Neuronal stem cell (in vitro differentiated cells): ENCODE measurements at regions not wholly inside any gene's neighbourhood (a gene's known extent, or its start where the extent isn't known, plus 50 kb on each side); places are given as distances from the start of the nearest gene placed in this dataset.

Experiments used
- DNase-seq: peaks from one replicate; pipeline ENCODE4 v3.0.0-alpha.2; 2013; ENCODE audit warnings: low spot score
- H2AFZ ChIP-seq: one replicate; pipeline ENCODE4 v1.6.1; 2013; ENCODE audit warnings: mild to moderate bottlenecking, low read length, inconsistent platforms
- H2AK5ac ChIP-seq: 2 replicates; pipeline ENCODE4 v1.6.1; 2013; ENCODE audit warnings: low read depth, mild to moderate bottlenecking, inconsistent platforms, low read length, moderate library complexity, mixed read lengths
- H2BK120ac ChIP-seq: 2 replicates; pipeline ENCODE4 v1.6.1; 2013; ENCODE audit warnings: low read depth, mild to moderate bottlenecking, inconsistent platforms, low read length, moderate library complexity, mixed read lengths
- H2BK12ac ChIP-seq: one replicate; pipeline ENCODE4 v1.6.1; 2013; ENCODE audit warnings: low read length, inconsistent platforms
- H2BK15ac ChIP-seq: 2 replicates; pipeline ENCODE4 v1.6.1; 2013; ENCODE audit warnings: mild to moderate bottlenecking, low read length, inconsistent platforms, mixed read lengths
- H2BK5ac ChIP-seq: one replicate; pipeline ENCODE4 v1.6.1; 2013; ENCODE audit warnings: inconsistent platforms, mild to moderate bottlenecking, low read length, moderate library complexity
- H3K14ac ChIP-seq: one replicate; pipeline ENCODE4 v1.6.1; 2013; ENCODE audit warnings: low read length, inconsistent platforms
- H3K18ac ChIP-seq: 2 replicates; pipeline ENCODE4 v1.6.1; 2013; ENCODE audit warnings: low read length, inconsistent platforms
- H3K23ac ChIP-seq: 2 replicates; pipeline ENCODE4 v1.6.1; 2013; ENCODE audit warnings: low read depth, mild to moderate bottlenecking, mixed read lengths, low read length, inconsistent platforms; ENCODE audit not compliant: poor library complexity
- H3K27ac ChIP-seq: replicated peaks from 3 replicates; pipeline ENCODE4 v1.5.1; 2013; ENCODE audit warnings: low read length, inconsistent platforms
- H3K27me3 ChIP-seq, 3 experiments: 2 replicates each; pipeline ENCODE4 v1.6.1; 2013; ENCODE audit warnings: low read length in 3 of 3, mild to moderate bottlenecking in 2 of 3, inconsistent platforms in 1 of 3, low read depth in 1 of 3, mixed read lengths in 1 of 3, moderate library complexity in 1 of 3; ENCODE audit not compliant: control insufficient read depth in 3 of 3, insufficient read depth in 3 of 3
- H3K36me3 ChIP-seq, 2 donors: replicated peaks in 1 of 2; 2 replicates each; pipeline ENCODE4 v1.6.1; 2013; ENCODE audit warnings: low read length in 2 of 2; ENCODE audit not compliant: control insufficient read depth in 2 of 2, insufficient read depth in 2 of 2
- H3K4ac ChIP-seq: 2 replicates; pipeline ENCODE4 v1.6.1; 2013; ENCODE audit warnings: inconsistent platforms, mild to moderate bottlenecking, low read length, moderate library complexity
- H3K4me1 ChIP-seq, 2 donors: 1 replicate in 1 of 2; 2 replicates in 1 of 2; pipeline ENCODE4 v1.6.1; 2013; ENCODE audit warnings: low read length in 2 of 2, low read depth in 1 of 2; ENCODE audit not compliant: control insufficient read depth in 2 of 2, insufficient read depth in 1 of 2
- H3K4me2 ChIP-seq: one replicate; pipeline ENCODE4 v1.6.1; 2013; ENCODE audit warnings: mild to moderate bottlenecking, low read length, inconsistent platforms; ENCODE audit not compliant: insufficient read depth, poor library complexity, severe bottlenecking
- H3K4me3 ChIP-seq, 2 donors: 2 replicates each; pipeline ENCODE4 v1.5.1; 2013; ENCODE audit warnings: low read length in 2 of 2, mild to moderate bottlenecking in 2 of 2, inconsistent platforms in 1 of 2, moderate library complexity in 1 of 2
- H3K79me1 ChIP-seq: one replicate; pipeline ENCODE4 v1.6.1; 2013; ENCODE audit warnings: low read depth, mild to moderate bottlenecking, inconsistent platforms, low read length, moderate library complexity
- H3K9ac ChIP-seq: one replicate; pipeline ENCODE4 v1.6.1; 2013; ENCODE audit warnings: mild to moderate bottlenecking, low read depth, low read length, inconsistent platforms; ENCODE audit not compliant: poor library complexity
- H3K9me3 ChIP-seq, 2 donors: replicated peaks in 1 of 2; 2 replicates each; pipeline versions ENCODE3 to v1.6.1; 2013; ENCODE audit warnings: low read length in 2 of 2, mild to moderate bottlenecking in 2 of 2, inconsistent platforms in 1 of 2, low read depth in 1 of 2, mixed read lengths in 1 of 2, moderate library complexity in 1 of 2; ENCODE audit not compliant: control insufficient read depth in 2 of 2, insufficient read depth in 1 of 2
- H4K8ac ChIP-seq: one replicate; pipeline ENCODE4 v1.6.1; 2013; ENCODE audit warnings: low read depth, mild to moderate bottlenecking, inconsistent platforms, low read length, moderate library complexity
- H4K91ac ChIP-seq: one replicate; pipeline ENCODE4 v1.6.1; 2013; ENCODE audit warnings: low read length, low read depth, mild to moderate bottlenecking, inconsistent platforms; ENCODE audit not compliant: poor library complexity
- WGBS, 2 donors: extraction: QIAGEN DNeasy Blood & Tissue Kit; methylation state at CpG; one replicate each; pipeline ENCODE4 v1.1.7; 2013; ENCODE audit warnings: missing lambda C conversion rate in 2 of 2, mixed read lengths in 1 of 2; ENCODE audit not compliant: insufficient read length in 2 of 2, insufficient replicate concordance in 1 of 2; ENCODE audit errors: extremely low coverage in 2 of 2; 5-methylcytosine and 5-hydroxymethylcytosine counted together

- no CpG with 5 or more reads among the region's 3 CpGs for WGBS, 2 donors
- Histone ChIP-seq H3K4me2 (no peak overlapping the region), H3K27me3 (no peaks in the 10 kb centered on the region), H2BK15ac (no peak overlapping the region), H4K91ac (no peak overlapping the region), H3K79me1 (no peaks in the 10 kb centered on the region), H3K4me1 (no peaks in the 10 kb centered on the region), H3K36me3 (no peaks in the 10 kb centered on the region), H2BK120ac (no peak overlapping the region), H2BK12ac (no peak overlapping the region), H3K23ac (no peak overlapping the region), H4K8ac (no peak overlapping the region), H3K14ac (no peak overlapping the region), H3K4me3 (no peak overlapping the region), H3K4ac (no peak overlapping the region), H2AK5ac (no peak overlapping the region), H3K9ac (no peak overlapping the region), H3K27ac (no peak overlapping the region), H3K9me3 (no peaks in the 10 kb centered on the region), H2AFZ (no peak overlapping the region), H3K18ac (no peak overlapping the region), H2BK5ac (no peak overlapping the region)
- DNase-seq: no peak
Measured at GRCh38 chr5:82487131-82487530, 209.0 kb upstream of the RPS23 start.

GRCh38 chr5:82480331-82480730 is 202.2 kb upstream of the RPS23 start:
- no peak overlapping the region for H3K4ac ChIP-seq
- no peak overlapping the region for H3K4me3 ChIP-seq
- H2BK5ac ChIP-seq: no peak overlapping the region
- H2AFZ ChIP-seq: no peak overlapping the region
- no peaks in the 10 kb centered on the region for H3K4me1 ChIP-seq
- H3K27ac ChIP-seq: no peak overlapping the region
- no peaks in the 10 kb centered on the region for H3K27me3 ChIP-seq
- H3K9ac ChIP-seq: no peak overlapping the region
- H3K36me3 ChIP-seq: no peaks in the 10 kb centered on the region
- H3K4me2 ChIP-seq: no peak overlapping the region
- no peak overlapping the region for H2AK5ac ChIP-seq
- H4K8ac ChIP-seq: no peak overlapping the region
- no peaks in the 10 kb centered on the region for H3K9me3 ChIP-seq
- H2BK15ac ChIP-seq: no peak overlapping the region
- H3K18ac ChIP-seq: no peak overlapping the region
- H4K91ac ChIP-seq: no peak overlapping the region
- H3K14ac ChIP-seq: no peak overlapping the region
- no peak overlapping the region for H3K23ac ChIP-seq
- H3K79me1 ChIP-seq: no peaks in the 10 kb centered on the region
- H2BK12ac ChIP-seq: no peak overlapping the region
- H2BK120ac ChIP-seq: no peak overlapping the region
- WGBS, 2 donors: no CpG with 5 or more reads among the region's 4 CpGs
- DNase-seq: no peak

- WGBS, 2 donors: no CpG with 5 or more reads among the region's 1 CpG
Measured at GRCh38 chr5:82476155-82476554, 198.0 kb upstream of the RPS23 start.

GRCh38 chr5:82473262-82473661 is 195.1 kb upstream of the RPS23 start:
- Histone ChIP-seq H3K27ac (no peak overlapping the region), H2AFZ (no peak overlapping the region), H2AK5ac (no peak overlapping the region), H2BK15ac (no peak overlapping the region), H2BK120ac (no peak overlapping the region), H2BK12ac (no peak overlapping the region), H3K79me1 (no peaks in the 10 kb centered on the region), H4K8ac (no peak overlapping the region), H3K9me3 (no peaks in the 10 kb centered on the region), H3K27me3 (no peaks in the 10 kb centered on the region), H3K4me1 (peaks cover 2% of the 10 kb centered on the region in 2 donors), H3K36me3 (no peaks in the 10 kb centered on the region), H3K14ac (no peak overlapping the region), H3K4ac (no peak overlapping the region), H3K4me2 (no peak overlapping the region), H4K91ac (no peak overlapping the region), H3K18ac (no peak overlapping the region), H3K4me3 (no peak overlapping the region), H2BK5ac (no peak overlapping the region), H3K9ac (no peak overlapping the region), H3K23ac (no peak overlapping the region)
- DNase-seq: no peak

More at GRCh38 chr5:82476155-82476554, 198.0 kb upstream of the RPS23 start:
- no peaks in the 10 kb centered on the region for H3K36me3 ChIP-seq
- H3K4me2 ChIP-seq: no peak overlapping the region
- no peak overlapping the region for H4K8ac ChIP-seq
- H3K4me3 ChIP-seq: no peak overlapping the region
- no peak overlapping the region for H2BK120ac ChIP-seq
- H2BK15ac ChIP-seq: no peak overlapping the region
- no peak overlapping the region for H3K4ac ChIP-seq
- DNase-seq: no peak
- no peak overlapping the region for H3K18ac ChIP-seq
- no peak overlapping the region for H3K9ac ChIP-seq
- H3K79me1 ChIP-seq: no peaks in the 10 kb centered on the region
- H3K23ac ChIP-seq: no peak overlapping the region
- no peak overlapping the region for H2BK5ac ChIP-seq
- no peak overlapping the region for H3K27ac ChIP-seq
- no peak overlapping the region for H2AFZ ChIP-seq
- no peak overlapping the region for H2BK12ac ChIP-seq
- no peak overlapping the region for H3K14ac ChIP-seq
- no peak overlapping the region for H2AK5ac ChIP-seq
- peaks cover 0 to 2% of the 10 kb centered on the region in 2 donors for H3K4me1 ChIP-seq
- no peaks in the 10 kb centered on the region for H3K9me3 ChIP-seq
- no peaks in the 10 kb centered on the region for H3K27me3 ChIP-seq
- H4K91ac ChIP-seq: no peak overlapping the region
